Suprapubic skin (tissue), 4 donors: ENCODE measurements at regions not wholly inside any gene's neighbourhood (a gene's known extent, or its start where the extent isn't known, plus 50 kb on each side); places are given as distances from the start of the nearest gene placed in this dataset.

Source experiments
- CTCF ChIP-seq, 2 donors: fragments of 200-600 bp in 1 of 2; fragments of 450-650 bp in 1 of 2; sonication (generic) in 1 of 2; IDR thresholded peaks; one replicate each; pipeline ENCODE4 v1.5.1; 2016 to 2019; ENCODE audit warnings: antibody characterized with exemption in 2 of 2, mild to moderate bottlenecking in 1 of 2, moderate library complexity in 1 of 2
- POLR2A ChIP-seq, 2 donors: fragments of 450-650 bp; IDR thresholded peaks; one replicate each; pipeline ENCODE4 v1.6.1; 2017; ENCODE audit warnings: antibody characterized with exemption in 2 of 2, mild to moderate bottlenecking in 2 of 2, moderate library complexity in 2 of 2
- POLR2AphosphoS5 ChIP-seq, 3 donors: sonication (generic); formaldehyde crosslinking; IDR thresholded peaks; one replicate each; pipeline ENCODE4 v1.6.1; 2017; ENCODE audit warnings: antibody characterized with exemption in 3 of 3

- TF ChIP-seq POLR2A (IDR thresholded peaks at IDR 0.05) = no peak
- no peak for TF ChIP-seq POLR2AphosphoS5 (IDR thresholded peaks at IDR 0.05)
- TF ChIP-seq CTCF (IDR thresholded peaks at IDR 0.05) = no peak
Observed at GRCh38 chr22:47294222-47294532, 531.7 kb downstream of the TBC1D22A start.
